ENCODE measurements at regions not wholly inside any gene's neighbourhood (a gene's known extent, or its start where the extent isn't known, plus 50 kb on each side); places are given as distances from the start of the nearest gene placed in this dataset.
"Not testable (repeated sequence)": the region's sequence is repeated elsewhere in the genome, so short reads cannot be mapped to it uniquely, and the experiment has no call there.

- Mint-ChIP-seq H3K27me3 (ENCODE audit: low read depth in 3 of 3) (peaks cover 0 to 2% (median 0%) of the 10 kb centered on the region in 3 donors), H3K4me3 (no peak overlapping the region), H3K36me3 (no peaks in the 10 kb centered on the region), H3K9me3 (peaks cover 0 to 8% (median 3%) of the 10 kb centered on the region in 6 donors), H3K27ac (no peak overlapping the region), H3K4me1 (no peaks in the 10 kb centered on the region)
- no peak for DNase-seq
Observed at GRCh38 chr20:39967806-39968205, 721.2 kb downstream of the MAFB start.

- H3K4me3 Mint-ChIP-seq = no peak overlapping the region
Observed at GRCh38 chr20:39961637-39962244, 727.3 kb downstream of the MAFB start.

GRCh38 chr20:39960522-39961428, 728.3 kb downstream of the MAFB start:
- Mint-ChIP-seq H3K27ac (no peak overlapping the region), H3K27me3 (ENCODE audit: low read depth in 3 of 3) (peaks cover 0 to 2% (median 2%) of the 10 kb centered on the region in 3 donors), H3K4me3 (no peak overlapping the region), H3K4me1 (no peaks in the 10 kb centered on the region), H3K36me3 (no peaks in the 10 kb centered on the region), H3K9me3 (no peaks in the 10 kb centered on the region)
- DNase-seq = no peak

More at GRCh38 chr20:39961637-39962244, 727.3 kb downstream of the MAFB start:
- H3K27me3 Mint-ChIP-seq (ENCODE audit: low read depth in 3 of 3) = peaks cover 0 to 2% (median 2%) of the 10 kb centered on the region in 3 donors
- DNase-seq = no peak
- no peak overlapping the region for H3K27ac Mint-ChIP-seq
- H3K9me3 Mint-ChIP-seq = no peaks in the 10 kb centered on the region
- no peaks in the 10 kb centered on the region for H3K36me3 Mint-ChIP-seq
- no peaks in the 10 kb centered on the region for H3K4me1 Mint-ChIP-seq

GRCh38 chr20:39957911-39958310, 731.1 kb downstream of the MAFB start:
- H3K4me1 Mint-ChIP-seq; DNase-seq; H3K36me3 Mint-ChIP-seq; H3K4me3 Mint-ChIP-seq; H3K27ac Mint-ChIP-seq; H3K27me3 Mint-ChIP-seq (ENCODE audit: low read depth in 3 of 3); H3K9me3 Mint-ChIP-seq: not testable (repeated sequence)

GRCh38 chr20:39954621-39955020, 734.4 kb downstream of the MAFB start:
- Mint-ChIP-seq H3K27ac (no peak overlapping the region), H3K36me3 (no peaks in the 10 kb centered on the region), H3K27me3 (ENCODE audit: low read depth in 3 of 3) (peaks cover 0 to 2% (median 0%) of the 10 kb centered on the region in 3 donors), H3K4me3 (no peak overlapping the region), H3K4me1 (no peaks in the 10 kb centered on the region), H3K9me3 (peaks cover 0 to 1% (median 0%) of the 10 kb centered on the region in 6 donors)
- DNase-seq = no peak

GRCh38 chr20:39946931-39947330, 742.1 kb downstream of the MAFB start:
- no peak for DNase-seq
- Mint-ChIP-seq H3K27me3 (ENCODE audit: low read depth in 3 of 3) (peaks cover 0 to 6% (median 0%) of the 10 kb centered on the region in 3 donors), H3K36me3 (no peaks in the 10 kb centered on the region), H3K27ac (no peak overlapping the region), H3K4me1 (no peaks in the 10 kb centered on the region), H3K9me3 (peaks cover 0 to 3% (median 0%) of the 10 kb centered on the region in 6 donors), H3K4me3 (no peak overlapping the region)

- H3K4me1 Mint-ChIP-seq = no peaks in the 10 kb centered on the region
- DNase-seq = no peak
- H3K27me3 Mint-ChIP-seq (ENCODE audit: low read depth in 3 of 3) = peaks cover 0 to 6% (median 0%) of the 10 kb centered on the region in 3 donors
- H3K36me3 Mint-ChIP-seq = no peaks in the 10 kb centered on the region
- peaks cover 0 to 3% (median 0%) of the 10 kb centered on the region in 6 donors for H3K9me3 Mint-ChIP-seq
- H3K27ac Mint-ChIP-seq = no peak overlapping the region
- no peak overlapping the region for H3K4me3 Mint-ChIP-seq
Observed at GRCh38 chr20:39946053-39946810, 742.8 kb downstream of the MAFB start.

- peaks cover 0 to 6% (median 0%) of the 10 kb centered on the region in 3 donors for H3K27me3 Mint-ChIP-seq (ENCODE audit: low read depth in 3 of 3)
- no peaks in the 10 kb centered on the region for H3K4me1 Mint-ChIP-seq
- no peaks in the 10 kb centered on the region for H3K36me3 Mint-ChIP-seq
- H3K4me3 Mint-ChIP-seq = no peak overlapping the region
- DNase-seq = no peak
- H3K27ac Mint-ChIP-seq = no peak overlapping the region
- peaks cover 0 to 5% (median 0%) of the 10 kb centered on the region in 6 donors for H3K9me3 Mint-ChIP-seq
Observed at GRCh38 chr20:39944861-39945260, 744.2 kb downstream of the MAFB start.

DNA sequence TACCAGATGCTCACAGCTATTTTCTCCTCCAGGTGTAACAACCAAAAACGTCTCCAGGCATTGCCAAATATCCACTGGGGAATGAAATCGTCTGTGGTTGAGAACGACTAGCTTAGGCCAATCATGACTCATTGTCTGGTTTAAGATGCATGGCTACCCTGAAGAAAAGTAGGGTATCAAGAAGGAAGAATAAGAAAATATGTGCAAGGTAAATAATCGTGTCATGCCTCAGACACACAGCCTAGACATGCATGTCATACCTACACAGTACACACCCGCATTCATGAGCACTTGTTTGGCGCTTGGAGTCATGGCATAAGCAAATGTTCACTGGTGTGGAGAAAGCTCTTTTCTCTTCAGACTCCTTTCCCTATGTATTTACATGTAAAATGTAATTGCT, 745.7 kb downstream of the MAFB start:
- H3K27me3 Mint-ChIP-seq (ENCODE audit: low read depth in 3 of 3) = peaks cover 0 to 9% (median 1%) of the 10 kb centered on the region in 3 donors

DNA sequence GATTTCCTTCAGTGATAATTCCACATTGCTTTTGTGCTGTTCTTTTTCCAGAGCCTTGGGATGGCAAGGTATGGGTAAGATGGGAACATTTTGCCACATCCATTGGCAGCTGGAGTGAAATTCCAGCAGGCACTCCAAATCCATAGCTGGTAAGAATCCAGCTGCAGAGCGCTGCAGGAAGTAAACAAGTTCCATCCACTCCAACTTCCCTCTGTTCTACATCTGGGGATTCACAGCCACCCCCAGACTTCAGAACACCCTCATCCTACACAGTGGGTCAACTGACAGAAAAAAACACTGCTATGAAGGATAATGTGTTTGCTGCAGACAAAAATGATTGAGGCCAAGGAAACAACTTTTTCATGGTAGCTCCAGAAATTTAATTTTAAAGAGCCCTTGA, 747.8 kb downstream of the MAFB start:
- no peaks in the 10 kb centered on the region for H3K4me1 Mint-ChIP-seq
- no peak overlapping the region for H3K27ac Mint-ChIP-seq
- no peaks in the 10 kb centered on the region for H3K36me3 Mint-ChIP-seq
- H3K27me3 Mint-ChIP-seq (ENCODE audit: low read depth in 3 of 3) = peaks cover 0 to 9% (median 1%) of the 10 kb centered on the region in 3 donors
- no peak overlapping the region for H3K4me3 Mint-ChIP-seq
- H3K9me3 Mint-ChIP-seq = peaks cover 0 to 9% (median 0%) of the 10 kb centered on the region in 6 donors
- no peak for DNase-seq

More for the DNA sequence above, 745.7 kb downstream of the MAFB start:
- no peak for DNase-seq
- no peak overlapping the region for H3K27ac Mint-ChIP-seq
- H3K4me3 Mint-ChIP-seq = no peak overlapping the region
- no peaks in the 10 kb centered on the region for H3K36me3 Mint-ChIP-seq
- peaks cover 0 to 9% (median 0%) of the 10 kb centered on the region in 6 donors for H3K9me3 Mint-ChIP-seq
- H3K4me1 Mint-ChIP-seq = no peaks in the 10 kb centered on the region

DNA sequence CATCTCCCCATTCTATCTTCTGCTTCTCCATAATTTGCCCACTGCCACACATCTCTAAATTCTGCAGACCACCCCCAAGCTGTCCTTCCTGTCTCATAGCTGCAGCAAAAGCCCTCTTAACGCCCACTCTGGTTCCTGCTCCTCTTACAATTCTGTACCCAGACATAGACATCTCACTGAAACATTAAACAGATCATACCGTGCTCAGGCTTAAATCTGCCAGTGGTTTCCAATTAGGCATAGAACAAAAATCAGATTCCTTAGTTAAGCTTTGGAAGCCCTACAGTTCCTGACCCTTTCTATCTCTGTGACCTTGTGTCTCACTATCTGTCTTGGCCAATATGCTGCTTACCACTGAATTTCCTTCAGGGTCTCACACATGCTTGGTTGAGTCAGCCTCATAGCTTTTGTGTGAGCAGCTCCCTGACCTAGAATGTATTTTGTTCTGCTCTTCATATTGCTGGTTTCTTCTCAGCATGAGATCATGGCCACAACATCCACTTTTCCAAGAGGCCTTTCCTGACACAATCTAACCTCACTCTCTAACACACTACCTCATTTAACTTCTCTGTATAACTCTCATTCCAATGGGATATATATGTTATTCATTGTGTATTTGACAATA, 749.7 kb downstream of the MAFB start:
- Mint-ChIP-seq H3K4me3 (no peak overlapping the region), H3K9me3 (peaks cover 0 to 9% (median 0%) of the 10 kb centered on the region in 6 donors), H3K27ac (no peak overlapping the region)

GRCh38 chr20:39936401-39936800, 752.6 kb downstream of the MAFB start:
- no peak overlapping the region for H3K4me3 Mint-ChIP-seq
- no peak for DNase-seq
- H3K27ac Mint-ChIP-seq = no peak overlapping the region
- H3K36me3 Mint-ChIP-seq = no peaks in the 10 kb centered on the region
- peaks cover 0 to 4% (median 1%) of the 10 kb centered on the region in 3 donors for H3K27me3 Mint-ChIP-seq (ENCODE audit: low read depth in 3 of 3)
- no peaks in the 10 kb centered on the region for H3K4me1 Mint-ChIP-seq
- H3K9me3 Mint-ChIP-seq = peaks cover 0 to 7% (median 0%) of the 10 kb centered on the region in 6 donors

More for the DNA sequence above, 749.7 kb downstream of the MAFB start:
- no peaks in the 10 kb centered on the region for H3K36me3 Mint-ChIP-seq
- no peaks in the 10 kb centered on the region for H3K4me1 Mint-ChIP-seq
- peaks cover 0 to 2% (median 1%) of the 10 kb centered on the region in 3 donors for H3K27me3 Mint-ChIP-seq (ENCODE audit: low read depth in 3 of 3)
- no peak for DNase-seq

DNA sequence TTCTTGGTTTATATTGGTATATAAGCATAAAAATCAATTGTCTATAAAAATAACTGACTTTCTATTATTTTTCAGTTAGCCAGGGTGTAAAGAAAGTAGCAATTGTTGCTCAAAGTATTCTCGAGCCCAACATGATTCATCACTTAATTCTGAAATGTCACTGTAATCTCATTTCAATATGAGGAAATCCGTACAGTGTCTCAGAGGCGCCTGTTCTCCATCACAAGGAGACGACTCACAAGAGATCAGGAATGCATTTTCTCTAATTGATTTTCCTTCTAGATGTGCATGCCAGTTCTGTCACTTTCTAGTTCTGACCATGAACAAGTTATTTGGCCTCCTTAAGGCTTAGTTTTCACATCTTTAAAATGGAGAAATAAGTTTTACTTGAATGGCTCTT, 753.1 kb downstream of the MAFB start:
- no peak overlapping the region for H3K4me3 Mint-ChIP-seq
- H3K27ac Mint-ChIP-seq = no peak overlapping the region
- DNase-seq = no peak
- H3K27me3 Mint-ChIP-seq (ENCODE audit: low read depth in 3 of 3) = peaks cover 0 to 4% (median 1%) of the 10 kb centered on the region in 3 donors
- peaks cover 0 to 7% (median 0%) of the 10 kb centered on the region in 6 donors for H3K9me3 Mint-ChIP-seq
- no peaks in the 10 kb centered on the region for H3K4me1 Mint-ChIP-seq
- no peaks in the 10 kb centered on the region for H3K36me3 Mint-ChIP-seq
